ENCODE measurements at regions not wholly inside any gene's neighbourhood (a gene's known extent, or its start where the extent isn't known, plus 50 kb on each side); places are given as distances from the start of the nearest gene placed in this dataset.

- Histone ChIP-seq H3K79me2 (replicated peaks; ENCODE audit: insufficient read depth) (no peaks in the 10 kb centered on the region), H2AFZ (no peak overlapping the region), H3K9me2 (ENCODE audit: insufficient read depth) (no peaks in the 10 kb centered on the region), H3K27me3 (ENCODE audit: insufficient read depth) (no peaks in the 10 kb centered on the region), H3K4me2 (no peak overlapping the region), H3K4me1 (ENCODE audit: insufficient read depth) (peaks cover 29% of the 10 kb centered on the region), H3F3A (replicated peaks; ENCODE audit: low read depth) (no peaks in the 10 kb centered on the region), H3K4me3 (no peak overlapping the region), H4K20me1 (replicated peaks; ENCODE audit: insufficient read depth) (no peaks in the 10 kb centered on the region), H3K27ac (ENCODE audit: low read depth) (no peak overlapping the region), H3K36me3 (ENCODE audit: insufficient read depth) (no peaks in the 10 kb centered on the region)
- Mint-ChIP-seq H3K27ac (no peak overlapping the region), H3K4me1 (peaks cover 14% of the 10 kb centered on the region), H3K9me3 (no peaks in the 10 kb centered on the region), H3K36me3 (ENCODE audit: low read depth) (no peaks in the 10 kb centered on the region), H3K4me3 (no peak overlapping the region), H3K27me3 (ENCODE audit: insufficient read depth, low read depth, poor library complexity) (peaks cover 7% of the 10 kb centered on the region)
- DNase-seq (ENCODE audit: low spot score) (no peak), ATAC-seq (no peak)
- TF ChIP-seq EZH2phosphoT487 (IDR thresholded peaks at IDR 0.05; ENCODE audit: unreplicated experiment) (no peak), NANOG (IDR thresholded peaks at IDR 0.05; ENCODE audit: borderline replicate concordance) (no peak)
Observed at GRCh38 chr9:117486426-117486825, 71.6 kb upstream of the ASTN2 start.

GRCh38 chr9:117485176-117485575 lies 70.3 kb upstream of the ASTN2 start:
- Histone ChIP-seq H3K79me2 (replicated peaks; ENCODE audit: insufficient read depth) (no peaks in the 10 kb centered on the region), H2AFZ (no peak overlapping the region), H3K36me3 (ENCODE audit: insufficient read depth) (no peaks in the 10 kb centered on the region), H3K27me3 (ENCODE audit: insufficient read depth) (no peaks in the 10 kb centered on the region), H3K4me1 (ENCODE audit: insufficient read depth) (peaks cover 29% of the 10 kb centered on the region), H3K27ac (ENCODE audit: low read depth) (no peak overlapping the region), H3F3A (replicated peaks; ENCODE audit: low read depth) (no peaks in the 10 kb centered on the region), H3K4me2 (peak overlapping the region; percentile 11; the same call in 1 of the 2 replicates), H4K20me1 (replicated peaks; ENCODE audit: insufficient read depth) (no peaks in the 10 kb centered on the region), H3K9me2 (ENCODE audit: insufficient read depth) (no peaks in the 10 kb centered on the region), H3K4me3 (no peak overlapping the region)
- Mint-ChIP-seq H3K4me3 (no peak overlapping the region), H3K36me3 (ENCODE audit: low read depth) (no peaks in the 10 kb centered on the region), H3K9me3 (no peaks in the 10 kb centered on the region), H3K27me3 (ENCODE audit: insufficient read depth, low read depth, poor library complexity) (peaks cover 7% of the 10 kb centered on the region), H3K27ac (peak overlapping the region; percentile 6; the same call in 1 of the 2 replicates), H3K4me1 (peaks cover 14% of the 10 kb centered on the region)
- DNase-seq (ENCODE audit: low spot score) (no peak), ATAC-seq (peak; percentile 29)
- no peak for TF ChIP-seq STAT1 (IDR thresholded peaks at IDR 0.05; ENCODE audit: unreplicated experiment)
- no peak for TF ChIP-seq CTCF (conservative IDR thresholded peaks at IDR 0.05; ENCODE audit: low read depth in 2 of 2)
- TF ChIP-seq JUNB (IDR thresholded peaks at IDR 0.05; ENCODE audit: unreplicated experiment), result no peak
- peak; percentile 21; the same call in 1 of the 2 replicates for TF ChIP-seq ZNF462 (CRISPR knock-in tag; IDR thresholded peaks at IDR 0.05)
- TF ChIP-seq ZNF114 (CRISPR knock-in tag; IDR thresholded peaks at IDR 0.05), result no peak
- TF ChIP-seq POLR2AphosphoS5 (IDR thresholded peaks at IDR 0.05; ENCODE audit: low read depth), result no peak
